ENCODE measurements at regions not wholly inside any gene's neighbourhood (a gene's known extent, or its start where the extent isn't known, plus 50 kb on each side); places are given as distances from the start of the nearest gene placed in this dataset.

DNA sequence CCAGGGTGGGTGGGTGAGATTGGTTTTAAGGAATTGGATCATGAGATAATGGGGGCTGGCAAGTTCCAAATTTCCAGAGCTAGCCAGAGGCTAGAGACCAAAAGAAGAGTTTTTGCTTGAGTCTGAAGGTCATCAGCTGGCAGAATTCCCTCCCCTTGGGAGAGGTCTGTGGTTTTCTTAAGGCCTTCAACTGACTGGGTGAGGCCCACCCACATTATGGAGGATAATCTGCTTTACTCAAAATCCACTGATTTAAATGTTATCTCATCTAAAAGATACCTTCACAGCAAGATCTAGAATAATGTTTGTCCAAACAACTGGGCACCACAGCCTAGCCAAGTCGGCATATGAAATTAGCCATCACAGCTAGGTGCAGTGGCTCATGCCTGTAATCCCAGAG, 156.4 kb downstream of the URB2 start:
- no peak overlapping the region for H3K4me3 Mint-ChIP-seq
- no peak overlapping the region for H3K27ac ChIP-seq (ENCODE audit: low read length)
- no peak overlapping the region for H3K4me3 ChIP-seq (ENCODE audit: low read length)
- TF ChIP-seq, protein P1, sequence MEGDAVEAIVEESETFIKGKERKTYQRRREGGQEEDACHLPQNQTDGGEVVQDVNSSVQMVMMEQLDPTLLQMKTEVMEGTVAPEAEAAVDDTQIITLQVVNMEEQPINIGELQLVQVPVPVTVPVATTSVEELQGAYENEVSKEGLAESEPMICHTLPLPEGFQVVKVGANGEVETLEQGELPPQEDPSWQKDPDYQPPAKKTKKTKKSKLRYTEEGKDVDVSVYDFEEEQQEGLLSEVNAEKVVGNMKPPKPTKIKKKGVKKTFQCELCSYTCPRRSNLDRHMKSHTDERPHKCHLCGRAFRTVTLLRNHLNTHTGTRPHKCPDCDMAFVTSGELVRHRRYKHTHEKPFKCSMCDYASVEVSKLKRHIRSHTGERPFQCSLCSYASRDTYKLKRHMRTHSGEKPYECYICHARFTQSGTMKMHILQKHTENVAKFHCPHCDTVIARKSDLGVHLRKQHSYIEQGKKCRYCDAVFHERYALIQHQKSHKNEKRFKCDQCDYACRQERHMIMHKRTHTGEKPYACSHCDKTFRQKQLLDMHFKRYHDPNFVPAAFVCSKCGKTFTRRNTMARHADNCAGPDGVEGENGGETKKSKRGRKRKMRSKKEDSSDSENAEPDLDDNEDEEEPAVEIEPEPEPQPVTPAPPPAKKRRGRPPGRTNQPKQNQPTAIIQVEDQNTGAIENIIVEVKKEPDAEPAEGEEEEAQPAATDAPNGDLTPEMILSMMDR (IDR thresholded peaks at IDR 0.05) = no peak
- no peaks in the 10 kb centered on the region for H3K27me3 ChIP-seq (ENCODE audit: control insufficient read depth, insufficient read depth, low read length)
- H3K36me3 ChIP-seq (ENCODE audit: control insufficient read depth, insufficient read depth, low read length) = no peaks in the 10 kb centered on the region
- H3K4me1 ChIP-seq (ENCODE audit: control insufficient read depth, insufficient read depth, low read length) = no peaks in the 10 kb centered on the region
- H3K9me3 Mint-ChIP-seq = no peaks in the 10 kb centered on the region
- intact Hi-C loops (cut with micrococcal nuclease) = no loop called here
- no peaks in the 10 kb centered on the region for H3K36me3 Mint-ChIP-seq
- H3K9me3 ChIP-seq (ENCODE audit: control insufficient read depth, insufficient read depth, low read length) = no peaks in the 10 kb centered on the region
- no peaks in the 10 kb centered on the region for H3K4me1 Mint-ChIP-seq
- H3K27me3 Mint-ChIP-seq (ENCODE audit: low read depth in 2 of 2) = peaks cover 6 to 8% of the 10 kb centered on the region in 2 donors
- WGBS (ENCODE audit: insufficient coverage) = 89% methylated on average over 1 of the region's 1 CpG
- ATAC-seq (no peak), DNase-seq (no peak)
- no peak overlapping the region for H3K27ac Mint-ChIP-seq

DNA sequence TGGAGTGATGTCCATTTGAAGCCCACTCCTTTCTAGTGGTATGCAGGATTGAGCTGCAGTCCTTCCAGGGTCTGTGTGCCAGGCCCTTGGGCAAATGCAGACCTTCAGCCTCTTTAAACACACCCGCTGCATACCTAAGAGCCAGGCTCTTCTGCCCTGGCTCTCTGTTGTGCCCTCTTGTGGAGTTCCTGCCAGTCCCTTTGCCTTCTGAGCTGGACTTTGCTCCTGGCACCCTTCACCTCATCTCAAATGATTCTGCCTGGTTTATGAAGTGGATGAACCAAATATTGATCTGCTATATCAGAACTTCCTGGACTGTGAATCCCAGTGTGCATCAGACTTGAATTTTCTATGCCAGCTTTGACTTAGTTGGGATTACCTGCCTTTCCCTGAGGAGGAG, 158.8 kb downstream of the URB2 start:
- TF ChIP-seq, protein P1 (IDR thresholded peaks at IDR 0.05) = no peak
- H3K9me3 ChIP-seq (ENCODE audit: control insufficient read depth, insufficient read depth, low read length) = no peaks in the 10 kb centered on the region
- no peaks in the 10 kb centered on the region for H3K36me3 ChIP-seq (ENCODE audit: control insufficient read depth, insufficient read depth, low read length)
- Mint-ChIP-seq H3K27ac (no peak overlapping the region), H3K9me3 (no peaks in the 10 kb centered on the region), H3K27me3 (ENCODE audit: low read depth in 2 of 2) (peaks cover 6 to 12% of the 10 kb centered on the region in 2 donors), H3K36me3 (no peaks in the 10 kb centered on the region), H3K4me3 (no peak overlapping the region), H3K4me1 (no peaks in the 10 kb centered on the region)
- WGBS (ENCODE audit: insufficient coverage) = 69% methylated on average over 1 of the region's 1 CpG
- intact Hi-C loops (cut with micrococcal nuclease) = no loop called here
- DNase-seq (no peak), ATAC-seq (no peak)
- H3K4me1 ChIP-seq (ENCODE audit: control insufficient read depth, insufficient read depth, low read length) = no peaks in the 10 kb centered on the region
- no peak overlapping the region for H3K27ac ChIP-seq (ENCODE audit: low read length)
- H3K4me3 ChIP-seq (ENCODE audit: low read length) = no peak overlapping the region
- no peaks in the 10 kb centered on the region for H3K27me3 ChIP-seq (ENCODE audit: control insufficient read depth, insufficient read depth, low read length)

DNA sequence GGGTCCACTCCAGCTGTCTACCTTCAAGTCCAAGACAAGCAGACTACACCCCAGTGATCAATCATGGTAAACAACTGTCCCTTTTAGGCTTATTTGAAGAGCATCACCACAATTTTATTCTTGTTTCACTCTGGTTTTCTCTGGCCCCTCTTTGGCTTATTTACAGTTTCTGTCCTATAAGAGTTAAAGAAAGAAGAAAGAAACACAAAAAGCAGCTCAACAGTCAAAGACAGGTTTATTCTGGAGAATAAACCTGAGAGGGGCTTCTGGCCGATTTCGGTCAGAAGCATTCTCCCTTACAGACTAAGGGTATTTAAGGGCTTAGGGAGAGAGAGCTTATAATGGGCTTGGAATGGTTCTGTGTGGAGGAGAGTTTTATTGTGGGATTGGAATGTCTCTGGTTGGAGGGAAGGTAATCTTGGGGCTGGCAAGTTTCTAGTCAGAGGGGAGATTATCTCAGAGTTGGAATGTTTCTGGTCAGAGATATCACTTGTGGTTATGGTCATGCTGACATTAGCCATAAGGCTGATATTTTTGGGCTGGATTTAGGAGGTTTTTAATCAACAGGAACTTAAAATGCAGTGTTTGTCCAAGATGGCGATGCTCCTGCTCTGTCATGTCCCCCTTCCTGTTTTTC, 161.0 kb downstream of the URB2 start:
- H3K9me3 Mint-ChIP-seq = no peaks in the 10 kb centered on the region

More for the DNA sequence above, 161.0 kb downstream of the URB2 start:
- no peaks in the 10 kb centered on the region for H3K4me1 ChIP-seq (ENCODE audit: control insufficient read depth, insufficient read depth, low read length)
- H3K27ac Mint-ChIP-seq = no peak overlapping the region
- WGBS (ENCODE audit: insufficient coverage) = 92% methylated on average over 3 of the region's 3 CpGs
- H3K27me3 Mint-ChIP-seq (ENCODE audit: low read depth in 2 of 2) = peaks cover 2 to 9% of the 10 kb centered on the region in 2 donors
- TF ChIP-seq, protein P1 (IDR thresholded peaks at IDR 0.05) = no peak
- H3K36me3 ChIP-seq (ENCODE audit: control insufficient read depth, insufficient read depth, low read length) = no peaks in the 10 kb centered on the region
- ATAC-seq (no peak), DNase-seq (no peak)
- intact Hi-C loops (cut with micrococcal nuclease) = no loop called here
- H3K9me3 ChIP-seq (ENCODE audit: control insufficient read depth, insufficient read depth, low read length) = no peaks in the 10 kb centered on the region
- no peaks in the 10 kb centered on the region for H3K36me3 Mint-ChIP-seq
- no peaks in the 10 kb centered on the region for H3K27me3 ChIP-seq (ENCODE audit: control insufficient read depth, insufficient read depth, low read length)
- H3K27ac ChIP-seq (ENCODE audit: low read length) = no peak overlapping the region
- no peaks in the 10 kb centered on the region for H3K4me1 Mint-ChIP-seq
- no peak overlapping the region for H3K4me3 ChIP-seq (ENCODE audit: low read length)
- no peak overlapping the region for H3K4me3 Mint-ChIP-seq
